Liver (tissue), 8 donors: ENCODE measurements at regions not wholly inside any gene's neighbourhood (a gene's known extent, or its start where the extent isn't known, plus 50 kb on each side); places are given as distances from the start of the nearest gene placed in this dataset. TPM values are rescaled to one million over a fixed set of nuclear protein-coding genes. Genes with fewer than 3 reads are reported as not detected.

Experiments
- DNase-seq: peaks from one replicate; pipeline ENCODE4 v3.0.0-alpha.2; 2017; ENCODE audit warnings: low spot score
- H3K27ac ChIP-seq, 2 donors: one replicate each; pipeline ENCODE4 v1.7.0; 2013; ENCODE audit warnings: inconsistent platforms in 2 of 2, low read length in 2 of 2, control low read depth in 1 of 2, low read depth in 1 of 2, mild to moderate bottlenecking in 1 of 2
- H3K27me3 ChIP-seq, 4 donors: one replicate each; pipeline versions ENCODE4 v1.6.1 to v1.7.0; 2013; ENCODE audit warnings: low read length in 3 of 4, inconsistent platforms in 1 of 4, mild to moderate bottlenecking in 1 of 4, moderate library complexity in 1 of 4; ENCODE audit not compliant: control insufficient read depth in 4 of 4, insufficient read depth in 4 of 4
- H3K36me3 ChIP-seq, 4 donors: one replicate each; pipeline versions ENCODE4 v1.6.1 to v1.7.0; 2013; ENCODE audit warnings: low read length in 3 of 4, mild to moderate bottlenecking in 3 of 4, low read depth in 1 of 4, moderate library complexity in 1 of 4; ENCODE audit not compliant: control insufficient read depth in 4 of 4, insufficient read depth in 3 of 4
- H3K4me1 ChIP-seq, 4 donors: one replicate each; pipeline versions ENCODE4 v1.6.1 to v1.7.0; 2013; ENCODE audit warnings: low read length in 3 of 4, mild to moderate bottlenecking in 3 of 4, moderate library complexity in 1 of 4; ENCODE audit not compliant: control insufficient read depth in 4 of 4, insufficient read depth in 4 of 4
- H3K4me3 ChIP-seq, 3 donors: one replicate each; pipeline versions ENCODE4 v1.6.1 to v1.7.0; 2013; ENCODE audit warnings: low read length in 3 of 3, control low read depth in 1 of 3, low read depth in 1 of 3, mild to moderate bottlenecking in 1 of 3
- H3K9ac ChIP-seq, 2 donors: one replicate each; pipeline ENCODE4 v1.7.0; 2013; ENCODE audit warnings: low read length in 2 of 2, mild to moderate bottlenecking in 2 of 2, moderate library complexity in 2 of 2, control low read depth in 1 of 2, low read depth in 1 of 2
- H3K9me3 ChIP-seq, 4 donors: one replicate each; pipeline versions ENCODE4 v1.6.1 to v1.7.0; 2013; ENCODE audit warnings: low read length in 3 of 4; ENCODE audit not compliant: control insufficient read depth in 4 of 4
- GABPA ChIP-seq, 2 donors: IDR thresholded peaks in 1 of 2; conservative IDR thresholded peaks in 1 of 2; 2 replicates each; pipeline ENCODE4 v1.6.1; 2016; ENCODE audit warnings: antibody characterized with exemption in 2 of 2, mild to moderate bottlenecking in 1 of 2, moderate library complexity in 1 of 2
- HNF4A ChIP-seq, 2 donors: conservative IDR thresholded peaks; 2 replicates each; pipeline ENCODE4 v1.6.1; 2016; ENCODE audit warnings: antibody characterized with exemption in 2 of 2, mild to moderate bottlenecking in 2 of 2
- HNF4G ChIP-seq: IDR thresholded peaks from 2 replicates; pipeline ENCODE4 v1.6.1; 2016; ENCODE audit warnings: antibody characterized with exemption
- NR2F2 ChIP-seq: IDR thresholded peaks from 2 replicates; pipeline ENCODE4 v1.6.1; 2016; ENCODE audit warnings: antibody characterized with exemption
- RAD21 ChIP-seq, 2 donors: IDR thresholded peaks; 2 replicates each; pipeline ENCODE4 v1.6.1; 2016; ENCODE audit warnings: antibody characterized with exemption in 2 of 2, mild to moderate bottlenecking in 2 of 2
- RXRA ChIP-seq, 2 donors: IDR thresholded peaks; 2 replicates each; pipeline ENCODE4 v1.6.1; 2017 to 2018; ENCODE audit warnings: antibody characterized with exemption in 2 of 2, mild to moderate bottlenecking in 1 of 2
- SP1 ChIP-seq: IDR thresholded peaks from 2 replicates; pipeline ENCODE4 v1.6.1; 2018; ENCODE audit warnings: antibody characterized with exemption, mild to moderate bottlenecking
- TAF1 ChIP-seq: conservative IDR thresholded peaks from 2 replicates; pipeline ENCODE4 v1.6.1; 2016; ENCODE audit warnings: antibody characterized with exemption, mild to moderate bottlenecking
- YY1 ChIP-seq: IDR thresholded peaks from 2 replicates; pipeline ENCODE4 v1.6.1; 2016; ENCODE audit warnings: antibody characterized with exemption, mild to moderate bottlenecking
- WGBS: extraction: QIAGEN DNeasy Blood & Tissue Kit; methylation state at CpG from one replicate; pipeline ENCODE4 v1.1.7; 2013; 5-methylcytosine and 5-hydroxymethylcytosine counted together
- small RNA-seq: library from RNA; depleted of rRNA; stranded (forward); fragments of <200 nt; gene quantifications from one replicate; pipeline ENCODE3, GENCODE V24; 2014
- TF ChIP-seq, protein P1 (sequence below): IDR thresholded peaks from 2 replicates; pipeline ENCODE4 v1.6.1; 2016; ENCODE audit warnings: antibody characterized with exemption, mild to moderate bottlenecking
- TF ChIP-seq, protein P2 (sequence below): IDR thresholded peaks from 2 replicates; pipeline ENCODE4 v1.6.1; 2016; ENCODE audit warnings: antibody characterized with exemption
- TF ChIP-seq, protein P3 (sequence below): IDR thresholded peaks from 2 replicates; pipeline ENCODE4 v1.6.1; 2016; ENCODE audit warnings: antibody characterized with exemption
- TF ChIP-seq, protein P4 (sequence below): IDR thresholded peaks from 2 replicates; pipeline ENCODE4 v1.6.1; 2016; ENCODE audit warnings: antibody characterized with exemption
- donor health status: healthy.
- donor health status: healthy.
- donor health status: healthy.
- donor health status: healthy.

DNA sequence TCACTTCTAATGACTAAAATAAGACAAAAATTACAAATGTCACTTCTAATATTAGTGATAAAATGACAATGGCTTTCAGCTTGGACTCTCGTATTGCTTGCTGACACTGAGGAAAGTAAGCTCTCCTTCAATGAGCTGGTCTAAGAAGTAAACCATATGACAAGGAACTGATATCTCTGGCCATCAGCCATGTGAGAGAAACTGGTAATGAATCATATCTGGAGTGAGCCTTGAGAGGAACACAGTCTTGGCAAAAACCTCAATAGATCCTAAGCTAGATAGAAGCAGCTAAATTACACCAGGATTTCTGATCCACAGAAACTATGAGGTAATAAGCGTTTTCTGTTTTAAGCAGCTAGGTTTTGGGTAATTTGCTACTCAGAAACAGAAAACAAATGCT, 1575.1 kb downstream of the OTOL1 start:
- Histone ChIP-seq H3K27ac (no peak overlapping the region), H3K9me3 (peaks cover 0 to 13% (median 8%) of the 10 kb centered on the region in 4 donors), H3K4me1 (no peaks in the 10 kb centered on the region), H3K4me3 (no peak overlapping the region), H3K27me3 (no peaks in the 10 kb centered on the region), H3K36me3 (no peaks in the 10 kb centered on the region), H3K9ac (no peak overlapping the region)
- TF ChIP-seq, protein P1, sequence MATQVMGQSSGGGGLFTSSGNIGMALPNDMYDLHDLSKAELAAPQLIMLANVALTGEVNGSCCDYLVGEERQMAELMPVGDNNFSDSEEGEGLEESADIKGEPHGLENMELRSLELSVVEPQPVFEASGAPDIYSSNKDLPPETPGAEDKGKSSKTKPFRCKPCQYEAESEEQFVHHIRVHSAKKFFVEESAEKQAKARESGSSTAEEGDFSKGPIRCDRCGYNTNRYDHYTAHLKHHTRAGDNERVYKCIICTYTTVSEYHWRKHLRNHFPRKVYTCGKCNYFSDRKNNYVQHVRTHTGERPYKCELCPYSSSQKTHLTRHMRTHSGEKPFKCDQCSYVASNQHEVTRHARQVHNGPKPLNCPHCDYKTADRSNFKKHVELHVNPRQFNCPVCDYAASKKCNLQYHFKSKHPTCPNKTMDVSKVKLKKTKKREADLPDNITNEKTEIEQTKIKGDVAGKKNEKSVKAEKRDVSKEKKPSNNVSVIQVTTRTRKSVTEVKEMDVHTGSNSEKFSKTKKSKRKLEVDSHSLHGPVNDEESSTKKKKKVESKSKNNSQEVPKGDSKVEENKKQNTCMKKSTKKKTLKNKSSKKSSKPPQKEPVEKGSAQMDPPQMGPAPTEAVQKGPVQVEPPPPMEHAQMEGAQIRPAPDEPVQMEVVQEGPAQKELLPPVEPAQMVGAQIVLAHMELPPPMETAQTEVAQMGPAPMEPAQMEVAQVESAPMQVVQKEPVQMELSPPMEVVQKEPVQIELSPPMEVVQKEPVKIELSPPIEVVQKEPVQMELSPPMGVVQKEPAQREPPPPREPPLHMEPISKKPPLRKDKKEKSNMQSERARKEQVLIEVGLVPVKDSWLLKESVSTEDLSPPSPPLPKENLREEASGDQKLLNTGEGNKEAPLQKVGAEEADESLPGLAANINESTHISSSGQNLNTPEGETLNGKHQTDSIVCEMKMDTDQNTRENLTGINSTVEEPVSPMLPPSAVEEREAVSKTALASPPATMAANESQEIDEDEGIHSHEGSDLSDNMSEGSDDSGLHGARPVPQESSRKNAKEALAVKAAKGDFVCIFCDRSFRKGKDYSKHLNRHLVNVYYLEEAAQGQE: no peak
- TF ChIP-seq GABPA (IDR thresholded peaks at IDR 0.05 in 1 of 2, conservative IDR thresholded peaks at IDR 0.05 in 1 of 2) (no peak), TAF1 (no peak), SP1 (no peak), HNF4A (conservative IDR thresholded peaks at IDR 0.05) (no peak), YY1 (no peak), RXRA (IDR thresholded peaks at IDR 0.05) (no peak), HNF4G (no peak), RAD21 (IDR thresholded peaks at IDR 0.05) (no peak), NR2F2 (no peak)
- TF ChIP-seq, protein P2, sequence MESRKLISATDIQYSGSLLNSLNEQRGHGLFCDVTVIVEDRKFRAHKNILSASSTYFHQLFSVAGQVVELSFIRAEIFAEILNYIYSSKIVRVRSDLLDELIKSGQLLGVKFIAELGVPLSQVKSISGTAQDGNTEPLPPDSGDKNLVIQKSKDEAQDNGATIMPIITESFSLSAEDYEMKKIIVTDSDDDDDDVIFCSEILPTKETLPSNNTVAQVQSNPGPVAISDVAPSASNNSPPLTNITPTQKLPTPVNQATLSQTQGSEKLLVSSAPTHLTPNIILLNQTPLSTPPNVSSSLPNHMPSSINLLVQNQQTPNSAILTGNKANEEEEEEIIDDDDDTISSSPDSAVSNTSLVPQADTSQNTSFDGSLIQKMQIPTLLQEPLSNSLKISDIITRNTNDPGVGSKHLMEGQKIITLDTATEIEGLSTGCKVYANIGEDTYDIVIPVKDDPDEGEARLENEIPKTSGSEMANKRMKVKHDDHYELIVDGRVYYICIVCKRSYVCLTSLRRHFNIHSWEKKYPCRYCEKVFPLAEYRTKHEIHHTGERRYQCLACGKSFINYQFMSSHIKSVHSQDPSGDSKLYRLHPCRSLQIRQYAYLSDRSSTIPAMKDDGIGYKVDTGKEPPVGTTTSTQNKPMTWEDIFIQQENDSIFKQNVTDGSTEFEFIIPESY: no peak
- TF ChIP-seq, protein P3, sequence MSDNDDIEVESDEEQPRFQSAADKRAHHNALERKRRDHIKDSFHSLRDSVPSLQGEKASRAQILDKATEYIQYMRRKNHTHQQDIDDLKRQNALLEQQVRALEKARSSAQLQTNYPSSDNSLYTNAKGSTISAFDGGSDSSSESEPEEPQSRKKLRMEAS: no peak
- TF ChIP-seq, protein P4, sequence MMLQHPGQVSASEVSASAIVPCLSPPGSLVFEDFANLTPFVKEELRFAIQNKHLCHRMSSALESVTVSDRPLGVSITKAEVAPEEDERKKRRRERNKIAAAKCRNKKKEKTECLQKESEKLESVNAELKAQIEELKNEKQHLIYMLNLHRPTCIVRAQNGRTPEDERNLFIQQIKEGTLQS: no peak
- DNase-seq: no peak
- 61% methylated on average over 2 of the region's 2 CpGs for WGBS

Small RNAs in the stretch of these regions (small RNA-seq; reads per million reads assigned to genes)
- not detected for gene AC128716.1
